PC-9 (cell line): ENCODE measurements at regions not wholly inside any gene's neighbourhood (a gene's known extent, or its start where the extent isn't known, plus 50 kb on each side); places are given as distances from the start of the nearest gene placed in this dataset.

Experiments
- EZH2 ChIP-seq: fragments of 200-600 bp; sonication (generic); IDR thresholded peaks from 2 replicates; pipeline ENCODE4 v1.8.0; 2017; ENCODE audit warnings: antibody characterized with exemption, low read depth
- TF ChIP-seq, protein P1 (sequence below): fragments of 200-600 bp; sonication (generic); conservative IDR thresholded peaks from 2 replicates; pipeline ENCODE4 v1.6.1; 2017; ENCODE audit warnings: mixed run types, antibody characterized with exemption, mild to moderate bottlenecking, moderate library complexity

DNA sequence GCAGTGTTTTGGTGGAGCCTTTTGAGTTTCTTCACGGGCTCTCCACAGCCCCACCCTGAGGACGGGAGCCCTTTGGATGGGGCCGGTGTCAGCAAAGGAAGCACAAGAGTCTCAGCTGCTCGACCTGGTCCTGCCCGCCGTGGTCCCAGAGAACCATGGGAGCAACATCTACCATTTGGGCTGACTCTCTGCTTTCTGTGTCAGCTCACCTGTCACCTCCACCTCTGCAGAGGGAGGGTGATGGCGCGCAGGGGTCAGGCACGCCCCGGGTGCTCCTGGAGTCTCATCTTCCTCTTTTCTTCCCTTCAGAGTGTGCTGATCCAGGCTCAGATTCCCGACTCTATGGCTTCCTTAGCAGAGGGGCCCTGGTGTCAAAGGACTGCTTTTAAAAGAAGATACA is 171.7 kb downstream of the LAT start:
- TF ChIP-seq, protein P1, sequence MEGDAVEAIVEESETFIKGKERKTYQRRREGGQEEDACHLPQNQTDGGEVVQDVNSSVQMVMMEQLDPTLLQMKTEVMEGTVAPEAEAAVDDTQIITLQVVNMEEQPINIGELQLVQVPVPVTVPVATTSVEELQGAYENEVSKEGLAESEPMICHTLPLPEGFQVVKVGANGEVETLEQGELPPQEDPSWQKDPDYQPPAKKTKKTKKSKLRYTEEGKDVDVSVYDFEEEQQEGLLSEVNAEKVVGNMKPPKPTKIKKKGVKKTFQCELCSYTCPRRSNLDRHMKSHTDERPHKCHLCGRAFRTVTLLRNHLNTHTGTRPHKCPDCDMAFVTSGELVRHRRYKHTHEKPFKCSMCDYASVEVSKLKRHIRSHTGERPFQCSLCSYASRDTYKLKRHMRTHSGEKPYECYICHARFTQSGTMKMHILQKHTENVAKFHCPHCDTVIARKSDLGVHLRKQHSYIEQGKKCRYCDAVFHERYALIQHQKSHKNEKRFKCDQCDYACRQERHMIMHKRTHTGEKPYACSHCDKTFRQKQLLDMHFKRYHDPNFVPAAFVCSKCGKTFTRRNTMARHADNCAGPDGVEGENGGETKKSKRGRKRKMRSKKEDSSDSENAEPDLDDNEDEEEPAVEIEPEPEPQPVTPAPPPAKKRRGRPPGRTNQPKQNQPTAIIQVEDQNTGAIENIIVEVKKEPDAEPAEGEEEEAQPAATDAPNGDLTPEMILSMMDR = no peak
- no peak for TF ChIP-seq EZH2
